ENCODE measurements at regions not wholly inside any gene's neighbourhood (a gene's known extent, or its start where the extent isn't known, plus 50 kb on each side); places are given as distances from the start of the nearest gene placed in this dataset.

DNA sequence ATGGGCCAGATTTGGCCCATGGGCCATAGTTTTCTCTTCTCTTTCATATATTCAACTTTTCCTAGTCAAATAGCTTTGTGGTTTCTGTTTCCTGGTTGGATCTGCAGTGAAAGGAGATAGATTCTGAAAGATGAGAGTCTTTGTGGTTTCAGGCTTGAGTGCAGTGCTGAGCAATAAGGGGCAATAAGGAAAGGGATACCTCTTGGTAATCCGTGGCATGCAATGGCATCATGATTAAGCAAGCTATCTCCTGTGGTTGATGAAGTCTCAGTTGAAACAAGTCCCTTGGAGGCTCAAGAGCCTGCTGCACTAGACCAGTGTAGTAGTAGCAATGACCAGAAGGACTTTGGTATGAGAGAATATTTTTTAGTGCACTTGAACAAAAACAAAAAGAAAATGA, 187.7 kb upstream of the CNTNAP2 start:
- no peak for DNase-seq
- intact Hi-C loops (cut with DNase I): no loop called here

DNA sequence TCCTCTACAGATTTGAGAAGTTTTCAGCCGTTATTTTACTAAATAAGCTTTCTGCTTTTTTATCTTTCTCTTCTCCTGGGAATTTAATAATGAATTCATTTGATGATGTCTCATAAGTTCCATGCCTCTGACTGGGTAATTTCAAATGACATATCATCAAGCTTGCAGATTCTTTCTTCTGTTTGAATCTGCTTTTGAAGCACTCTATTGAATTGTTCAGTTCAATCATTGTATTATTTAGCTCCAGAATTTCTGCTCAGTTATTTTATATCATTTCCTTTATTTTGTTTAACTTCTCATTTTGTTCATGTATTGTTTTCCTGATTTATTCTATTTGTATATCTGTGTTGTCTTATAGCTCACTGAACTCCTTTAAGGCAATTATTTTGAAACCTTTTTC, 196.9 kb upstream of the CNTNAP2 start:
- no peak for DNase-seq
- intact Hi-C loops (cut with DNase I): no loop called here

DNA sequence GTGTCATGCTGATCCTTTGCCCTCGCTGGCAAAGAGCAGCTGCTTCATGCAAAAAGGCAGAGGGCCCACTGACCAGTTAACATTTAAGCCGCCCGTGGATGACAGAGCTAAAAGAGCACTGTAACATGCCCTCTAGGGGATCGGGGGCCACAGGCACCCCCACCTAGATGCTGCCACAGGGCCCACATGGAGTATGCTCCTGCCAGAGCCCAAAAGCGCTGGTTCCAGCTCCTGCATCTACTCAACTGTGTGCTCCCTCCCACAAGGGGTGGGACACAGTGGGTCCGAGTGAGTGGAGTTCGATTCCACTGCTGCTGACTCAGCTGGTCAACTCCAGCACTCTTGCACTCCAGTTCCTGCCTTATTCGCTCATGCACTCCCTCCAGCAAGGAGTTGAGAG, 199.8 kb upstream of the CNTNAP2 start:
- peak in 1 of 10 donors; percentile 36 for DNase-seq
- intact Hi-C loops (cut with DNase I): no loop called here

DNA sequence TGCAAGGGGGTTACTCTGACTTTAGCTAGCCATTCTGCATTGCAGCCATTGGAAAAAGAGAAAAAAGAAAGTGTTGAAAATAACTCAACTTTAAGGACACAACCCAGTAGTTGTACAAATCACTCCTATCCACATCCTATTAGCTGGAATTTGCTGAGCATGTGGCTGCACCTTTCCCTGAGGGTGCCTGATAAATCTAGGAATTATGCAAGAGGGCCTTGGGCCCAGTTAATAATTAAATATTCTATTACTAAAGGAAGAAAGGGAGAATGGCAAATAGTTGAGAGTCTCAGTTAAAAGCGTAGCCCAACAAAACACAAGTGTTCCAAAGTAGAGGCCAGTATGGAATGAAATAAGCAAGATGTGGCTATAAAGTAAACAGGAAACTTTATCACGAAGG, 200.9 kb upstream of the CNTNAP2 start:
- no peak for DNase-seq
- intact Hi-C loops (cut with DNase I): no loop called here

DNA sequence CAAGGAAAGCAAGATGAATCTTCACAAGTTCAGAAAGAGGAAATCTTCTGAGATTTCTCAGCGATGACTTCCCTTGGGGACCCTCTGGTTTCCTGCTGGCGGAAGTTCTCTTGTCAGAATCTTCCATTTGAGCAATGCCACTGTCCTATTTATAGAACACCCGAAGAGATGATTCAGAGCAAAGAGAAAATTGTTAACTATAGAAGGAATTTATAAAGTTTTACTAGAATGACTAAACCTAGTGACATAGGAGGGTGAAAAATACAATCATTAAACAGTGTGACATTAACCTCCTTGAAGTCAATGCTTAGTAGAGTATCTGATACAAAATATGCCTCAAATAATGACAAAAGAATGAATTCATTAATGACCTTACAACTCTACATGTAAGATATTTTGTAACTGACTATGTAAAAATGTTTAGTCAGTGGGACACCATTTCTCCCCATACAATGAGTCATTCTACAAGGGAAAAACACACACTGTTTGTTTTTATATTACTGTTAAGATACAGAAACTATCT, 206.5 kb upstream of the CNTNAP2 start:
- intact Hi-C loops (cut with DNase I): no loop called here
- no peak for DNase-seq

DNA sequence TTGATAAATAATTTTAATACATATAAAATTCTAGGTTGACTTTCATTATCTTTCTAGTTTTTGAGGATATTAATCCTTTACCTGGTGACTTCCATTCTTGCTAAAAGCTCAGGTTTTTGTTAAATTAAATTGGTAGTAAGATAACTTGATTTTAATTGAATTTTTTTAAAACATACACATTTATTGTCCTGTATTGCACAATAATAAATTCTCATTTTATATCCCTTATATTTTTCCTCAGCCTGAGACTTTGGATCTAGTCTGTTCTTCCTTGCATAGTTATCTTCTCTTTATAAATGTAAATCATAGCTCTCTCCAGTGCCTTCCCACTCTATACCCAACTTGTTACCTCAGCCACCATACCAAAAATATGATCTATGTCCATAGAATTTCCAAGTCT, 212.9 kb upstream of the CNTNAP2 start:
- intact Hi-C loops (cut with DNase I): no loop called here
- DNase-seq: no peak

DNA sequence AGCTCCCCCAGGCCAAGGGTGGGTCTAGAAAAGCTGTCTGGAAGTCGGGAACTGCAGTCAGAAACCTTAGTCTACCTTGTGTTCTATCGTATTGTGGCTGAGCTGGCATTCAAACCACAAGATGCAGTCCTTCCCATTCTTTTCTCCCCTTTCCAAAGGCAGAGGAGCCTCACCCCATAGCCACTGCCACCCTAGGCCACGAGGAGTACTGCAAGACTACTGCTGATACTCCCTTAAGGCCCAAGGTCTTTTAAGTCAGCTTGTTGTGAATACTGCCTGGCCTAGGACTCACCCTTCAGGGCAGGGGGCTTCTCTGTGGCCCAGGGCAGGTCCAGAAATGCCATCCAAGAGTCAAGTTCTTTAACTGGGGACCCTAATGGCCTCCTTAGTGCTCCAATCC, 214.5 kb upstream of the CNTNAP2 start:
- DNase-seq: no peak
- intact Hi-C loops (cut with DNase I): no loop called here

DNA sequence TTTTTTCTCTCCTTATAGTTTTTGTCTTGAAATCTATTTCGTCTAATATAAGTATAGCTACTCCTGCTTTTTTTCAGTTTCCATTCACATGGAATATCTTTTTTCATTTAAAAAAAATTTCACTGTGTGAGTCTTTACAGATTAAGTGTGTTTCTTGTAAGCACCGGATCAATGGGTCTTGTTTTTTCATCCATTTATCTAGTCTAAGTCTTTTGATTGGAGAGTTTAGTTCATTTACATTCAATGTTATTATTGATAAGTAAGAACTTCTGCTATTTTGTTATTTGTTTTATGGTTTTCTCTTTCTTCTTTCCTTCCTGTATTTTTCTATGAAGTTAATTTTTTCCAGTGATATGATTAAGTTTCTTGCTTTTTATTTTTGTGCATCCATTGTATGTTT, 216.7 kb upstream of the CNTNAP2 start:
- DNase-seq: no peak
- intact Hi-C loops (cut with DNase I): no loop called here

DNA sequence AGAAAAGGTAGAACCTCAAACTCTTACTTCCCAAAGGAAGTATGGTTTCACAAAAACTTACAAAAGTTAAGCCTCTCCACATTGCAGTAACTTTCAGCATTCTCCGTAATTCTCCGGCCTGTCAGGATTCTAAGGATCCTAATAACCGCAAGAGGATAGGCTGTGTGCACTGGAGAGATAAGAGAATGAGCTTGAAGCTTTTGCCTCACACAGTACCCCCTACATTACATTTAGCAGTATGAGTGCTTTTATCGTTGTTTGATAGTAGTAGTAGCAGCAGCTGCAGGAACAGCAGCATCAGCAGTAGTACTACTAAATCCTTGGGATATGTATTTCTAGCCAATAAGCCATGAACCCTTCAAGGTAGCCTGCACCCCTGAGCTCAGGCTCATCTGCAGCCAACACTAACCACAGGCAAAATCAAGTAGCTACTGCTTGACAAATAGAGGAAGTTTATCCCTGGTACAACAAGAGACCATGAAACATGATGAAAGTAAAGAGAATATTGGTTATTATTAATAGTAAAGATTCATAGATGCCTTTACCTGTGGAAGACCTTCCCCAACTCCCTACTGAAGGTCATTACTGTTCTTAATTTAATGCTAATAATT, 222.6 kb upstream of the CNTNAP2 start:
- intact Hi-C loops (cut with DNase I): no loop called here

DNA sequence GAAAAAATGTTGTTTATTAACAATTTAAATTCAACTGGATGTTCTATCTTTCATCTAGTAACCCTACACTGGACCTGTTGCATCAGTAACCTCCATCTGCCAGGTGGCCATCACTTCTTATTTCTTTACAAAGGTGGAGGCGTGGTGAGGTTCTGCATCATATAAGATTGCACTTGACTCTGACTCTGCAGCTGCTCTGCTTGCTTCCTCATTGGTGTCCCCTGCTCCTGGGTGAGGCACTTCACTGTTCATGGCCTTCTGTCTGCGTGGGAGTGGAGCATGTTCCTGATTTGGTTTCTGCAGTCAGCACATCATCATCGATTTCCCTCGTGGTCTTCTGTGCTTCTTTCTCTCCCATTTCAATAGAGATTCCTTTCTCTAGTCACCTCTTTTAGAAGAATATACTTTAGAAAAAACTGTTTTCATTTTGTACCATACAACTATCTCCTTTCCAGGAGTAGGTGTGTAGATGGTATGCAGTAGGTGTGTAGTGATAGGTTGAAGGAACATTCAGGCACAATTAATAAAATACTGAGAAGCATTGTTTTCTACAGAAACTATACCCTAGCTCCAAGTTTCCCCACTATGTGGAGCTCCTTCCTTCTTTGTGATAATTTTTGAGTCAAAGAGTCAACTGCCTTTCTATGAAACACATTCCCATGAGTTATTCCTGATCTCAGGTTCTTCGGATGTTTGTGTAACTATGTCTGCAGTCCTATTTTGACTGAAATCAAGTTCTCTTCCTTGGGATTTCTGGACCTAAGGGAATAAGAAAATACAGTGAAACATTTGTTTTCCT, 231.7 kb upstream of the CNTNAP2 start:
- intact Hi-C loops (cut with DNase I): no loop called here
- peak in 1 of 10 donors; percentile 47 for DNase-seq

More for the DNA sequence above, 222.6 kb upstream of the CNTNAP2 start:
- DNase-seq: no peak

DNA sequence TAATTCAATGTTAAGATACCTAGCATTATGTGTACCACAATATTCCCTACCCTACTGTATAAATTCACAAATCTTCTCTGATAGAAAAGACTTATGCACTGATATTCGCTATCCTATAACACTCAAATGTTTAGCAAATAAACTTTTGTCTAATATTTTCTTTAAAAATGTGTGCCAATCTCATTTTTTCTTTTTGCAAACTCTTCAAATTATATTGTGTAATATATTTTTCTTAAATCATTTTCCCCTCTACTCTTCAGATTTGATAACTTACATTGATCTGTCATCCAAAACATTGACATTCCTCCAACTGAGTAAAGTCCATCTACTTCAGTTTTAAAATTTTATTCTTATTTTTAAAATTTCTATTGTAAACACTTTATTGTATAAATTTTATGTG, 240.2 kb upstream of the CNTNAP2 start:
- intact Hi-C loops (cut with DNase I): no loop called here
- no peak for DNase-seq

DNA sequence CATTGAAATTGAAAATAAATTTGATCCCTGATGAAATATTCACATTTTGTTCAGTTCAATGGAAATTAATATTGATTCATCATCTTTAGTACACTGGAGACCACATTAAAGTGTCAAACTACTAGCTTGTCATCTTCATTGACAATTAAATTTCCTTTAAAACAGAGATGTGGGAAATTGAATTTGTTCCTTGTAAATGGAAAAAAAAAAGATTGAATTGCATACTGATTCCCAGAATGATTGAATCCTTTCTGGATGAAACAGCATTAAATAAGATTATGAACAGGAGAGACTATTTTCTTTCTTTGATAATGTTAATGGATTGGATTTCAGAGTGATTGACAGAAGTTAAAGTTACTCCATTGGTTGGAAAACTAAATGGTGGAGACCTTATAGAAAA, 241.3 kb upstream of the CNTNAP2 start:
- no peak for DNase-seq
- intact Hi-C loops (cut with DNase I): no loop called here

DNA sequence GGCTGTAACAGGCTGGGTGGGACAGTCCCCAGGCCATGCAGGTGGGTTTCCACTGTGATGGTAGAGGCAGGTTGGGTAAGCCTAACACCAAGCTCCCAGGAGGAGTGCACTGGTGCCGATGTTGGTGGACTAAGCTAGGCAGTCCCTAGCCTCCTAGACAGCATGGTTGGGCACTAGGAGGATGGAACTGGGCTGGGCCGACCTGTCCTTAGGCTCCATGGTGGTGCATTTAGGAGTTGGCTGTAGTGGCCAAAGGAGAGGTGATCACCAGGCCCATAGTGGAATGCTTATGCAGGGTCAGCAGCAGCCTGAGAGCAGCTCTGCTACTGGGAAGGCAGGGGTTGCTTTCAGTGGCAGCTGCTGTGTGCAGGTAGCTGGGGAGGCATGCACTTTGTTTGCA, 247.7 kb upstream of the CNTNAP2 start:
- intact Hi-C loops (cut with DNase I): no loop called here
- DNase-seq: no peak

DNA sequence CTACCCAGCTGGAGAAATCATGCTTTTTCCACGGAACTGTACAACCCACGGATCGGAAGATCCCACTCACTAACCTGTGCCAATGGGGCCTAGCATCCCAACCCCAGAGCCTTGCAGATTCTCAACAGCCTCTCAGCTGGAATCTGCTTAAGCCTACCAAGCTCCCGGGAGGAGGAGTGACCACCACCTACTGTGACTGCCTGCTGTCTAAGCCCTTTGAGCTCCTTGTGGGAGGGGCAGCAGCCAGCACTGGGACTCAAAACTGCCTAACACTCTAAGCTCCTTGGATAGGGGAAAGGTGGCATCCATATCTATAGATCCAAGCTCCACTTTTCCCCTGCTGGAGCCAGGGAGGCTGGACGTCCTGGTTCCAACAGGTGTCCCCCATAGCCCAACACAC, 254.4 kb upstream of the CNTNAP2 start:
- no peak for DNase-seq
- intact Hi-C loops (cut with DNase I): no loop called here

DNA sequence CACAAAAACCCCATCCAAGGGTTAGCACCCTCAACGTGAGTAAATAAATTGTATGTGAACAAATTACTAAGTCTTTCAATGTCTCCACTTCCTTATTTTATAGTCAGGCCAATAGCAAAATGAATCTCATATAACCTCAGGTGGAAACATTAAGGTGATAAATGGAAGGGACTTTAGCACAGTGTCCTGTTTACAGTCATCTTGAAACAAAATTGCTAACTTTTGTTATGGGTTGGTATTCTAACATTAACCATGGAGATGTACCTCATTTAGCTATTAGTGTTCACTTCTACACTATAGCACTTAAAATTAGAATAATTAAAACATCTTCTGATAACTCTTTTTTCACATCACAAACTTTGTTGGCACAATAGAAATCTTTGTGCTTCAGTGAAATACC, 255.8 kb upstream of the CNTNAP2 start:
- no peak for DNase-seq
- intact Hi-C loops (cut with DNase I): no loop called here

DNA sequence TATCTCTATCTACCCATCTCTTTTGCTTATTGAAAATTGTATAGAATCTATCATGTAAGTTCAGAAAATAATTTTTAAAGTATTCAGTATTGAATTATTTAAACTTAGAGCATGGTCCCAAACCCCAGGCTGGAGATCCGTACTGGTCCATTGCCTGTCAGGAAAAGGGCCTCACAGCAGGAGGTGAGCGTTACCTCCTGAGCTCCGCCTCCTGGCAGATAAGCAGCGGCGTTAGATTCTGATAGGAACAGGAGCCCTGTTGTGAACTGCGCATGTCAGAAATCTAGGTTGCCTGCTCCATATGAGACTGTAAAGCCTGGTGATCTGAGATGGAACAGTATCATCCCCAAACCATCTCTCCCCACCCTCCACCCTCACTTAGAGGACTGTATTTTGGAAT, 266.0 kb upstream of the CNTNAP2 start:
- intact Hi-C loops (cut with DNase I): no loop called here
- DNase-seq: no peak

DNA sequence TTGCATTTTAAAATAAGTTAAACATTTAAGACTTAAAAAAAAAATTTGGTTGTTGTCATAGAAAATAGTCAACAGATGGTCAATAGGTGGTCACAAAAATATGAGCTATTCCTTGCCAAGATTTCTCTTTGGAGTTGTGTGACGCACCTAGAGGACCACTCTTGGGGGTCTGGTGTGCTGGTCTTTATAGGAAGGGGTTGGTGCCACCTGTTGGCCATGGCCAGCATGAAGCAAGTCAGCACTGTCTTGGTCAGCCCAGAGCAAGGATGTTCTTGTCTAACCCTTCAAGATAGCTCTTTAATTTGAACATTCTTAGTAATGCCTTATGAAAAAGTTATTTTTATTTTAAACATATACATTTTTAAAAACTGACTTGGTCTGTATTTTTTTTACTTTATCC, 267.9 kb upstream of the CNTNAP2 start:
- intact Hi-C loops (cut with DNase I): no loop called here
- DNase-seq: no peak

DNA sequence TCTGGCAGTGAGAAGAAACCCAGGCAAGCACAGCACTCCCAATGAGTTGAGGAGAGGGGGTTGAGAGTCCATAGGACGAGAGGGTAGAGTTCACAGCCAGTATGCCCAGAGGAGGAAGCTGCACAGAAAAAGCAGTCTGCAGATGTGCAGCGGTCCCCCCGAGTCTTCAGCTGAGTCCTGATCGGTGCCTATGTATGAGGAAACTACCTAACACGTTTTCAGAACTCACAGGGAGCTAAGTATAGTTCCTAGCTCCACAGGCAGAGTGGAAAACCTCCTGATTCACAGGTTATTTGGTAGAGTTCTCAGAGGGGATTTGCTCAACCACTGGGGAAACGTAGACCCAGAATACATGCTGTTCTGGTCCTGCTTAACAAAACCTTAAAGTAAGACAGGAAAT, 271.3 kb upstream of the CNTNAP2 start:
- no peak for DNase-seq
- intact Hi-C loops (cut with DNase I): no loop called here

DNA sequence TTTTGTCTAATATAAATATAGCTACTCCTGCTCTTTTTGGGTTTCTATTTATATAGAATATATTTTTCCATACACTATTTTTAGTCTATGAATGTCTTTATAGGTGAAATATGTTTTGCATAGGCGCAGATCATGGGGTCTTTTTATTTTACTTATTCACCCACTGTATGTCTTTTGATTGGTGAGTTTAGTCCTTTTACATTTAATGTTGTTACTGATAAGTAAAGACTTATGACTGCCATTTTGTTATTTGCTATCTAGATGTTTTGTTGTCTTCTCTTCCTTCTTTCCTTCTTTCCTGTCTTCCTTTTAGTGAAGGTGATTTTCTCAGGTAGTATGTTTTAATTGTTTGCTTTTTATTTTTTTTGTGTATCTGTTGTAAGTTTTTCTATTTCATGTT, 276.8 kb upstream of the CNTNAP2 start:
- DNase-seq: no peak
- intact Hi-C loops (cut with DNase I): no loop called here

DNA sequence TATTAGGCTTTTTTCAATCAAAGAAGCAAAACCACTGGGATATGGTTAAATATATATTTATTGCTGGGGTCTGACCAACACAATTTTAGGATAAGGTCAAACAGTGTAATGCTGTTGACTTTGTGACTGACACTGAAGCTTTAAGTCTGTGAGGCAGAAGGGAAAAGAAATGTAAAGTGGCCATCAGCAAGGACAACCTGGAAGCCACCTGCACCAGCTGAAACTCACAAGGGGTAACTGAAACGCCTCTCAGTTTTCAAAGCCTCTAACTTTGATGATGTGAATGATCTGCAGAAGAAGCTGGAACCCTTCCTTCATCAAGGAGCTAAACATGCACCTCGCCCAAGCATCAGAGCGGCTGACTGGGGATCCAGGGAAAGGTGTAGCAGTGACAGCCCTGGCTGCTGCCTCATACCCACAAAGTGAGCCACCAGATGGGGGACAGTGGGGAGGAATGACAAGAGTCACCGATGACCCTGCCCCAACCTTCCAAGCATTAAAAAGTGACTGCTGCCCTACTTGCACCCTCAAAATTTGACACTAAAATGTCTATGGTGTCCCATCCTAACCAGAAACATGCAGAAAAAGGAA, 284.9 kb upstream of the CNTNAP2 start:
- intact Hi-C loops (cut with DNase I): no loop called here
- no peak for DNase-seq

DNA sequence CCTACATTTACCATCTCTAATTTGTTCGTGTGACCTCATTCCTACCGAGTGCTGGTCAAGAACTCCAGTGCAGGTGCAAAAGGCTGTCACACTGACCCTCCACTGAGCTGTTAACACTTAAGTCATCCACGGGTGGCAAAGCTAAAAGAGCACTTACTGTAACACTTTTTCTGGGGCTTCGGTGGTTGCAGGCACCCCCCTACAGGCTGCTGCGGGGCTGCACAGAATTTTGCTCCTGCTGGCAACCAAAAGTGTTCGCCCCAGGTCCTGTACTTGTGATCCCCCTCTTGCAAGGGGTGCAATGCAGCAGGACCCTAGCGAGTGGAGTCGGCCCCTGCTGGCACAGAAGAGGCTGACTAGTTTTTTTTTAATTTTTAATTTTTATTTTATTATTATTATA, 298.9 kb upstream of the CNTNAP2 start:
- no peak for DNase-seq
- intact Hi-C loops (cut with DNase I): no loop called here

DNA sequence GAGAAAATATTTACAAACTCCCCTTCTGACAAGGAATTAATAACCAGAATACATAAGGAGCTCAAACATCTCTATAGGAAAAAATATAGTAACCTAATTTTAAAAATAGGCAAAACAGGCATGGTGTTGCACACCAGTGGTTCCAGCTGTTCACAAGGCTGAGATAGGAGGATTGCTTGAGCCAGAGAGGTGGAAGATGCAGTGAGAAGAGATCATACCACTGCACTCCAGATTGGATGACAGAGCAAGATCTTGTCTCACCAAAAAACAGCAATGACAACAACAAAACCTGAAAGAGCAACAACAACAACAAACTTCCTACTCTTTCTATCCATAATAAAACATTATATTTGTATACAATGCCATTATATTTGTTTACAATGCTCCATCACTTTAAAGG, 304.4 kb upstream of the CNTNAP2 start:
- intact Hi-C loops (cut with DNase I): no loop called here

More for the DNA sequence above, 304.4 kb upstream of the CNTNAP2 start:
- DNase-seq: no peak
